NOMO-1 treated with dmso at 0.1 percent for 144 hours (cell line): ENCODE measurements at regions not wholly inside any gene's neighbourhood (a gene's known extent, or its start where the extent isn't known, plus 50 kb on each side); places are given as distances from the start of the nearest gene placed in this dataset.

Source experiments
- DNase-seq: peaks from one replicate; lab custom pipeline; 2025; ENCODE audit not compliant: unreplicated experiment; lab: John Stamatoyannopoulos, UW

DNA sequence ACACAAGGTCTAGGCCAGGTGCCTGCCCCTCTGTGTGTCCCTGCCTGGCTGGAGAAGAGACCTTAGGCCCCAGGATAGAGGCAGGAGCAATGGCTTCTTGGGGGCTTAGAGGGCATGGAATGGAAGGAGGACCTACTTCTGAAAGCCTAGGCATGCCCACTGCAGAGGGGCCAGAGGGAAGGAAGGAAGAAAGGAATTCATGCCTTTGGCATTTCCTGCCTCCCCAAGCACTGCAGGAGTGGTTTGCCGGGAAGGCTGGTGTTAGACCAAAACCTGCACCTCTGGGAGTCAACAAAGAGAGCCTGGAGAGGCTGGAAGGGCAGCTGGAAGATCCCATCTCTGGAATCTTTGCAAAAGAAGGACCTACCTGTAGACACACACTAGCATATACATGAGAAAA, 50.7 kb upstream of the KCNE2 start:
- no peak for DNase-seq
